Lung (tissue), 11 donors: ENCODE measurements at regions not wholly inside any gene's neighbourhood (a gene's known extent, or its start where the extent isn't known, plus 50 kb on each side); places are given as distances from the start of the nearest gene placed in this dataset.

Experiments
- ATAC-seq: fragments of 200-7000 bp; cut with Tn5 transposase; one replicate; pipeline ENCODE4 v1.9.1; 2020; ENCODE audit warnings: moderate number of reproducible peaks; ENCODE audit not compliant: insufficient read depth, low FRiP score
- DNase-seq, 3 donors: peaks; one replicate each; pipeline ENCODE4 v3.0.0-alpha.2; 2013 to 2017
- H3K27ac ChIP-seq, 2 donors: one replicate each; pipeline ENCODE4 v1.5.1; 2013; ENCODE audit warnings: mild to moderate bottlenecking in 2 of 2, moderate library complexity in 2 of 2, control low read depth in 1 of 2, inconsistent platforms in 1 of 2, low read depth in 1 of 2, low read length in 1 of 2
- H3K27me3 ChIP-seq, 3 donors: one replicate each; pipeline ENCODE4 v1.5.1; 2013; ENCODE audit warnings: low read length in 2 of 3; ENCODE audit not compliant: control insufficient read depth in 3 of 3, insufficient read depth in 3 of 3
- H3K36me3 ChIP-seq, 4 donors: one replicate each; pipeline ENCODE4 v1.5.1; 2013; ENCODE audit warnings: low read length in 4 of 4, mild to moderate bottlenecking in 1 of 4, moderate library complexity in 1 of 4; ENCODE audit not compliant: control insufficient read depth in 4 of 4, insufficient read depth in 4 of 4
- H3K4me1 ChIP-seq, 5 donors: one replicate each; pipeline ENCODE4 v1.5.1; 2013; ENCODE audit warnings: low read length in 5 of 5, mild to moderate bottlenecking in 2 of 5, moderate library complexity in 1 of 5; ENCODE audit not compliant: control insufficient read depth in 5 of 5, insufficient read depth in 5 of 5
- H3K4me3 ChIP-seq: one replicate; pipeline ENCODE4 v1.5.1; 2013; ENCODE audit warnings: mild to moderate bottlenecking, control low read depth, moderate library complexity
- H3K9ac ChIP-seq, 2 donors: one replicate each; pipeline ENCODE4 v1.5.1; 2013; ENCODE audit warnings: low read length in 2 of 2, control low read depth in 1 of 2; ENCODE audit not compliant: insufficient read depth in 1 of 2
- H3K9me3 ChIP-seq, 4 donors: one replicate each; pipeline ENCODE4 v1.5.1; 2013; ENCODE audit warnings: low read length in 3 of 4, mild to moderate bottlenecking in 1 of 4, moderate library complexity in 1 of 4; ENCODE audit not compliant: control insufficient read depth in 4 of 4, insufficient read depth in 3 of 4
- CTCF ChIP-seq: IDR thresholded peaks from 2 replicates; pipeline ENCODE4 v1.5.1; 2012; ENCODE audit warnings: mild to moderate bottlenecking; ENCODE audit errors: control extremely low read depth, extremely low read depth
- WGBS, 2 donors: extraction: QIAGEN DNeasy Blood & Tissue Kit; methylation state at CpG; one replicate each; pipeline ENCODE4 v1.1.7; 2013; 5-methylcytosine and 5-hydroxymethylcytosine counted together
- donor health status: control.
- donor health status: control.
- donor health status: Bipolar disorder and iron deficiency.
- donor health status: healthy.
- donor health status: DM: yes; HTN: yes; CAD: no.

- peaks cover 0 to 2% (median 0%) of the 10 kb centered on the region in 4 donors for H3K9me3 ChIP-seq
- H3K9ac ChIP-seq: no peak overlapping the region
- DNase-seq: no peak
- H3K27me3 ChIP-seq: no peaks in the 10 kb centered on the region
- H3K27ac ChIP-seq: no peak overlapping the region
- 62 to 66% methylated on average over 1 of the region's 1 CpG for WGBS, 2 donors
- H3K36me3 ChIP-seq: no peaks in the 10 kb centered on the region
- TF ChIP-seq CTCF: no peak
- H3K4me3 ChIP-seq: no peak overlapping the region
- H3K4me1 ChIP-seq: no peaks in the 10 kb centered on the region
- ATAC-seq: no peak
Measured at GRCh38 chr11:41779401-41779960, 320.0 kb upstream of the LRRC4C start.

- no peak for ATAC-seq
- no peak overlapping the region for H3K4me3 ChIP-seq
- no peaks in the 10 kb centered on the region for H3K36me3 ChIP-seq
- peaks cover 0 to 2% (median 0%) of the 10 kb centered on the region in 4 donors for H3K9me3 ChIP-seq
- no peak for TF ChIP-seq CTCF
- no peaks in the 10 kb centered on the region for H3K27me3 ChIP-seq
- no peak overlapping the region for H3K9ac ChIP-seq
- H3K4me1 ChIP-seq: no peaks in the 10 kb centered on the region
- WGBS, 2 donors: 56 to 69% methylated on average over 2 of the region's 2 CpGs
- H3K27ac ChIP-seq: no peak overlapping the region
- DNase-seq: no peak
Measured at GRCh38 chr11:41781441-41781840, 322.0 kb upstream of the LRRC4C start.

GRCh38 chr11:41784513-41785335, 325.3 kb upstream of the LRRC4C start:
- WGBS, 2 donors: 67 to 69% methylated on average over 3 of the region's 3 CpGs
- DNase-seq: no peak

More at GRCh38 chr11:41784513-41785335, 325.3 kb upstream of the LRRC4C start:
- Histone ChIP-seq H3K4me1 (no peaks in the 10 kb centered on the region), H3K9ac (no peak overlapping the region), H3K4me3 (no peak overlapping the region), H3K36me3 (no peaks in the 10 kb centered on the region), H3K27me3 (no peaks in the 10 kb centered on the region), H3K9me3 (peaks cover 0 to under 1% (median 0%) of the 10 kb centered on the region in 4 donors), H3K27ac (no peak overlapping the region)
- no peak for TF ChIP-seq CTCF
- ATAC-seq: no peak
